Fibroblast of skin of right quadriceps (primary cell): ENCODE measurements at regions not wholly inside any gene's neighbourhood (a gene's known extent, or its start where the extent isn't known, plus 50 kb on each side); places are given as distances from the start of the nearest gene placed in this dataset.
"Not testable (repeated sequence)": the region's sequence is repeated elsewhere in the genome, so short reads cannot be mapped to it uniquely, and the experiment has no call there.

Experiments used
- DNase-seq: peaks from one replicate; pipeline ENCODE4 v3.0.0-alpha.2; 2013

- no peak for DNase-seq
Observed at GRCh38 chr3:1456781-1457311, 364.0 kb downstream of the CNTN6 start.

GRCh38 chr3:1462371-1462770, 369.5 kb downstream of the CNTN6 start:
- DNase-seq = no peak

GRCh38 chr3:1462856-1463450, 370.1 kb downstream of the CNTN6 start:
- peak; percentile 17 for DNase-seq

- DNase-seq = not testable (repeated sequence)
Observed at GRCh38 chr3:1465091-1465490, 372.3 kb downstream of the CNTN6 start.

GRCh38 chr3:1468145-1468544, 375.3 kb downstream of the CNTN6 start:
- DNase-seq = no peak

GRCh38 chr3:1469248-1469647, 376.4 kb downstream of the CNTN6 start:
- no peak for DNase-seq

- no peak for DNase-seq
Observed at GRCh38 chr3:1469687-1470086, 376.9 kb downstream of the CNTN6 start.

- no peak for DNase-seq
Observed at GRCh38 chr3:1477669-1478068, 384.8 kb downstream of the CNTN6 start.

GRCh38 chr3:1495466-1495865, 402.6 kb downstream of the CNTN6 start:
- DNase-seq = no peak

- DNase-seq = no peak
Observed at GRCh38 chr3:1499694-1500093, 406.9 kb downstream of the CNTN6 start.

- DNase-seq = no peak
Observed at GRCh38 chr3:1501406-1502115, 408.7 kb downstream of the CNTN6 start.

GRCh38 chr3:1506090-1506489, 413.3 kb downstream of the CNTN6 start:
- DNase-seq = no peak

GRCh38 chr3:1513662-1514061, 420.8 kb downstream of the CNTN6 start:
- no peak for DNase-seq

GRCh38 chr3:1515882-1516281, 423.1 kb downstream of the CNTN6 start:
- no peak for DNase-seq

- no peak for DNase-seq
Observed at GRCh38 chr3:1527786-1528185, 435.0 kb downstream of the CNTN6 start.

GRCh38 chr3:1528621-1529020, 435.8 kb downstream of the CNTN6 start:
- DNase-seq = no peak

- no peak for DNase-seq
Observed at GRCh38 chr3:1529676-1530075, 436.9 kb downstream of the CNTN6 start.

GRCh38 chr3:1531981-1532380, 439.2 kb downstream of the CNTN6 start:
- no peak for DNase-seq

- no peak for DNase-seq
Observed at GRCh38 chr3:1532935-1533606, 440.2 kb downstream of the CNTN6 start.

- DNase-seq = no peak
Observed at GRCh38 chr3:1533763-1534162, 440.9 kb downstream of the CNTN6 start.

GRCh38 chr3:1534252-1534651, 441.4 kb downstream of the CNTN6 start:
- DNase-seq = no peak

GRCh38 chr3:1535361-1535760, 442.5 kb downstream of the CNTN6 start:
- no peak for DNase-seq

GRCh38 chr3:1540686-1541085, 447.9 kb downstream of the CNTN6 start:
- DNase-seq = no peak

GRCh38 chr3:1551741-1552140, 458.9 kb downstream of the CNTN6 start:
- DNase-seq = no peak
